ENCODE measurements at regions not wholly inside any gene's neighbourhood (a gene's known extent, or its start where the extent isn't known, plus 50 kb on each side); places are given as distances from the start of the nearest gene placed in this dataset.

GRCh38 chr5:25764733-25765132 is 1120.0 kb upstream of the CDH10 start:
- TF ChIP-seq, protein P1, sequence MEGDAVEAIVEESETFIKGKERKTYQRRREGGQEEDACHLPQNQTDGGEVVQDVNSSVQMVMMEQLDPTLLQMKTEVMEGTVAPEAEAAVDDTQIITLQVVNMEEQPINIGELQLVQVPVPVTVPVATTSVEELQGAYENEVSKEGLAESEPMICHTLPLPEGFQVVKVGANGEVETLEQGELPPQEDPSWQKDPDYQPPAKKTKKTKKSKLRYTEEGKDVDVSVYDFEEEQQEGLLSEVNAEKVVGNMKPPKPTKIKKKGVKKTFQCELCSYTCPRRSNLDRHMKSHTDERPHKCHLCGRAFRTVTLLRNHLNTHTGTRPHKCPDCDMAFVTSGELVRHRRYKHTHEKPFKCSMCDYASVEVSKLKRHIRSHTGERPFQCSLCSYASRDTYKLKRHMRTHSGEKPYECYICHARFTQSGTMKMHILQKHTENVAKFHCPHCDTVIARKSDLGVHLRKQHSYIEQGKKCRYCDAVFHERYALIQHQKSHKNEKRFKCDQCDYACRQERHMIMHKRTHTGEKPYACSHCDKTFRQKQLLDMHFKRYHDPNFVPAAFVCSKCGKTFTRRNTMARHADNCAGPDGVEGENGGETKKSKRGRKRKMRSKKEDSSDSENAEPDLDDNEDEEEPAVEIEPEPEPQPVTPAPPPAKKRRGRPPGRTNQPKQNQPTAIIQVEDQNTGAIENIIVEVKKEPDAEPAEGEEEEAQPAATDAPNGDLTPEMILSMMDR (IDR thresholded peaks at IDR 0.05; ENCODE audit: low read depth, low read length), result no peak
- TF ChIP-seq POLR2A (IDR thresholded peaks at IDR 0.05; ENCODE audit: extremely low read depth, insufficient read length) (no peak), MYC (IDR thresholded peaks at IDR 0.05; ENCODE audit: low read depth, low read length) (no peak)
- TF ChIP-seq, protein P2, sequence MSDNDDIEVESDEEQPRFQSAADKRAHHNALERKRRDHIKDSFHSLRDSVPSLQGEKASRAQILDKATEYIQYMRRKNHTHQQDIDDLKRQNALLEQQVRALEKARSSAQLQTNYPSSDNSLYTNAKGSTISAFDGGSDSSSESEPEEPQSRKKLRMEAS (IDR thresholded peaks at IDR 0.05; ENCODE audit: low read depth, low read length), result no peak

Measured in NB4 (cell line).